ENCODE measurements at regions not wholly inside any gene's neighbourhood (a gene's known extent, or its start where the extent isn't known, plus 50 kb on each side); places are given as distances from the start of the nearest gene placed in this dataset.

DNA sequence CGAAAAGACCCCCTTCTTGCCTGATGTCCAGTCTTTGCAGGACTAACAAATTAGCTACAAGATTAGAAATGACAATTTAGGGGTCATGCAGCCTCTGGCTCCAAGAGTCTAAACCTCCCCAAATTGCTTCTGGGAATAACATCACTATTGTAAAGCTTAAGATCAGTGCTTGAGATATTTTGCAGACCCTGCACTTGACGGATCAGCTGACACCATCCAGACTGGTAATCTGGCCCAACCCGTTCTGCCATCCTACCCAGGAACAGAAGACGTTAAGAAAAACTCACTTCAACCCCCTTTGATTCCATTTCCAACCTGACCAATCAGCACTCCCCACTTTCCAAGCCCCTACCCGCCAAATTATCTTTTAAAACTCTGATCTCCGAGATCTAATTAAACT is 236.7 kb upstream of the KRR1 start:
- TF ChIP-seq RARA (CRISPR knock-in tag; IDR thresholded peaks at IDR 0.05) (no peak), ZNF776 (CRISPR knock-in tag; IDR thresholded peaks at IDR 0.05) (no peak), DR1 (CRISPR knock-in tag; IDR thresholded peaks at IDR 0.05) (no peak), ELF4 (CRISPR knock-in tag; IDR thresholded peaks at IDR 0.05; ENCODE audit: borderline replicate concordance) (no peak), SOX13 (IDR thresholded peaks at IDR 0.05) (no peak), SOX13 (CRISPR knock-in tag; conservative IDR thresholded peaks at IDR 0.05 in 1 of 2, IDR thresholded peaks at IDR 0.05 in 1 of 2) (no peak), NFIC (IDR thresholded peaks at IDR 0.05; ENCODE audit: low read length) (no peak), RAD21 (CRISPR knock-in tag; IDR thresholded peaks at IDR 0.05) (no peak), MTF2 (CRISPR knock-in tag; IDR thresholded peaks at IDR 0.05; ENCODE audit: borderline replicate concordance) (no peak), ZNF558 (CRISPR knock-in tag; IDR thresholded peaks at IDR 0.05; ENCODE audit: borderline replicate concordance) (no peak), ZSCAN30 (CRISPR knock-in tag; IDR thresholded peaks at IDR 0.05) (no peak), HDAC1 (CRISPR knock-in tag; IDR thresholded peaks at IDR 0.05) (no peak)
- TF ChIP-seq, protein P1, sequence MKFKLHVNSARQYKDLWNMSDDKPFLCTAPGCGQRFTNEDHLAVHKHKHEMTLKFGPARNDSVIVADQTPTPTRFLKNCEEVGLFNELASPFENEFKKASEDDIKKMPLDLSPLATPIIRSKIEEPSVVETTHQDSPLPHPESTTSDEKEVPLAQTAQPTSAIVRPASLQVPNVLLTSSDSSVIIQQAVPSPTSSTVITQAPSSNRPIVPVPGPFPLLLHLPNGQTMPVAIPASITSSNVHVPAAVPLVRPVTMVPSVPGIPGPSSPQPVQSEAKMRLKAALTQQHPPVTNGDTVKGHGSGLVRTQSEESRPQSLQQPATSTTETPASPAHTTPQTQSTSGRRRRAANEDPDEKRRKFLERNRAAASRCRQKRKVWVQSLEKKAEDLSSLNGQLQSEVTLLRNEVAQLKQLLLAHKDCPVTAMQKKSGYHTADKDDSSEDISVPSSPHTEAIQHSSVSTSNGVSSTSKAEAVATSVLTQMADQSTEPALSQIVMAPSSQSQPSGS (CRISPR knock-in tag; IDR thresholded peaks at IDR 0.05) = no peak
- TF ChIP-seq, protein P2, sequence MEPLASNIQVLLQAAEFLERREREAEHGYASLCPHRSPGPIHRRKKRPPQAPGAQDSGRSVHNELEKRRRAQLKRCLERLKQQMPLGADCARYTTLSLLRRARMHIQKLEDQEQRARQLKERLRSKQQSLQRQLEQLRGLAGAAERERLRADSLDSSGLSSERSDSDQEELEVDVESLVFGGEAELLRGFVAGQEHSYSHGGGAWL (CRISPR knock-in tag; IDR thresholded peaks at IDR 0.05) = no peak
- TF ChIP-seq, protein P3, sequence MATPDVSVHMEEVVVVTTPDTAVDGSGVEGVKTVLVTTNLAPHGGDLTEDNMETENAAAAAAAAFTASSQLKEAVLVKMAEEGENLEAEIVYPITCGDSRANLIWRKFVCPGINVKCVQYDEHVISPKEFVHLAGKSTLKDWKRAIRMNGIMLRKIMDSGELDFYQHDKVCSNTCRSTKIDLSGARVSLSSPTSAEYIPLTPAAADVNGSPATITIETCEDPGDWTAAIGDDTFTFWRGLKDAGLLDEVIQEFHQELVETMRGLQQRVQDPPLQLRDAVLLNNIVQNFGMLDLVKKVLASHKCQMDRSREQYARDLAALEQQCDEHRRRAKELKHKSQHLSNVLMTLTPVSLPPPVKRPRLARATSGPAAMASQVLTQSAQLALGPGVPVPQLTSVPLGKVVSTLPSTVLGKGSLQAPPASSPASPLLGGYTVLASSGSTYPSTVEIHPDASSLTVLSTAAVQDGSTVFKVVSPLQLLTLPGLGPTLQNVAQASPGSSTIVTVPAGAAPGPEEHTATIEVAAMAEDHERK (CRISPR knock-in tag; IDR thresholded peaks at IDR 0.05; ENCODE audit: low read depth) = no peak
